OCI-LY7 (cell line): ENCODE measurements at regions not wholly inside any gene's neighbourhood (a gene's known extent, or its start where the extent isn't known, plus 50 kb on each side); places are given as distances from the start of the nearest gene placed in this dataset.

ENCODE experiments used
- BruUV-seq: library from RNA; stranded (reverse); fragments of 400-500 nt; replicated peaks from 2 replicates; lab custom pipeline; 2021; lab: Mats Ljungman, UMichigan
- CTCF ChIA-PET: fragments of 300-600 bp; sonication (Branson Sonifier 250); formaldehyde crosslinking; loops from one replicate; lab custom pipeline; 2022; ENCODE audit warnings: antibody characterized with exemption; ENCODE audit not compliant: unreplicated experiment; lab: Charles Lee
- POLR2A ChIA-PET: fragments of 300-600 bp; sonication (Branson Sonifier 250); formaldehyde crosslinking; loops from one replicate; lab custom pipeline; 2022; ENCODE audit warnings: antibody characterized with exemption; lab: Charles Lee
- DNase-seq: peaks from one replicate; pipeline ENCODE4 v3.0.0-alpha.2; 2015; ENCODE audit warnings: low spot score
- H2AFZ ChIP-seq: fragments of 200-600 bp; sonication (generic), shearing (Covaris generic); 2 replicates; pipeline ENCODE4 v1.6.1; 2014; ENCODE audit warnings: mild to moderate bottlenecking, antibody characterized with exemption, low read length, moderate library complexity
- H3K27ac ChIP-seq: fragments of 200-600 bp; sonication (generic); 2 replicates; pipeline ENCODE4 v1.5.1; 2014; ENCODE audit warnings: mixed run types, low read depth, mild to moderate bottlenecking, moderate library complexity, low read length, inconsistent platforms; ENCODE audit not compliant: poor library complexity, severe bottlenecking
- H3K36me3 ChIP-seq: fragments of 200-600 bp; sonication (generic); 2 replicates; pipeline ENCODE4 v1.6.1; 2014; ENCODE audit warnings: mild to moderate bottlenecking, antibody characterized with exemption, low read length, moderate library complexity, mixed read lengths; ENCODE audit not compliant: insufficient read depth
- H3K4me1 ChIP-seq: fragments of 200-600 bp; sonication (generic); 2 replicates; pipeline ENCODE4 v1.5.1; 2014; ENCODE audit warnings: mild to moderate bottlenecking, low read length; ENCODE audit not compliant: insufficient read depth, poor library complexity, severe bottlenecking
- H3K4me2 ChIP-seq: fragments of 200-600 bp; sonication (generic); 2 replicates; pipeline ENCODE4 v1.6.1; 2014; ENCODE audit warnings: mild to moderate bottlenecking, low read length
- H3K4me3 ChIP-seq: fragments of 200-600 bp; sonication (generic); 2 replicates; pipeline ENCODE4 v1.5.1; 2014; ENCODE audit warnings: mild to moderate bottlenecking, low read depth, low read length; ENCODE audit not compliant: poor library complexity, severe bottlenecking
- H3K79me2 ChIP-seq: fragments of 200-600 bp; sonication (generic); 2 replicates; pipeline ENCODE4 v1.6.1; 2016; ENCODE audit warnings: low read depth, mild to moderate bottlenecking, low read length, moderate library complexity, mixed read lengths; ENCODE audit not compliant: insufficient read depth
- H3K9me2 ChIP-seq: fragments of 200-600 bp; sonication (generic); 2 replicates; pipeline ENCODE4 v1.6.1; 2016; ENCODE audit warnings: mild to moderate bottlenecking, low read length, mixed read lengths; ENCODE audit not compliant: insufficient read depth
- H3K9me3 ChIP-seq: fragments of 200-600 bp; sonication (generic); 2 replicates; pipeline ENCODE4 v1.6.1; 2014; ENCODE audit warnings: mild to moderate bottlenecking, mixed run types, low read length, mixed read lengths
- H4K20me1 ChIP-seq: fragments of 200-600 bp; sonication (generic); 2 replicates; pipeline ENCODE4 v1.6.1; 2014; ENCODE audit warnings: mild to moderate bottlenecking, antibody characterized with exemption, low read length, moderate library complexity, mixed read lengths; ENCODE audit not compliant: insufficient read depth
- EZH2phosphoT487 ChIP-seq: fragments of 200-600 bp; sonication (generic); IDR thresholded peaks from 2 replicates; pipeline ENCODE4 v1.6.1; 2018; ENCODE audit warnings: low read depth, borderline replicate concordance, mild to moderate bottlenecking, mixed run types, antibody characterized with exemption, low read length, moderate library complexity, mixed read lengths
- intact Hi-C: fragments of 100-400 bp; cut with micrococcal nuclease; formaldehyde crosslinking; loops from one replicate; pipeline ENCODE4 v1.10.0; 2022; ENCODE audit not compliant: unreplicated experiment
- TF ChIP-seq, protein P1 (sequence below): fragments of 200-600 bp; sonication (generic); conservative IDR thresholded peaks from 2 replicates; pipeline ENCODE4 v1.5.1; 2014; ENCODE audit warnings: mild to moderate bottlenecking, antibody characterized with exemption, low read length, moderate library complexity, mixed read lengths

DNA sequence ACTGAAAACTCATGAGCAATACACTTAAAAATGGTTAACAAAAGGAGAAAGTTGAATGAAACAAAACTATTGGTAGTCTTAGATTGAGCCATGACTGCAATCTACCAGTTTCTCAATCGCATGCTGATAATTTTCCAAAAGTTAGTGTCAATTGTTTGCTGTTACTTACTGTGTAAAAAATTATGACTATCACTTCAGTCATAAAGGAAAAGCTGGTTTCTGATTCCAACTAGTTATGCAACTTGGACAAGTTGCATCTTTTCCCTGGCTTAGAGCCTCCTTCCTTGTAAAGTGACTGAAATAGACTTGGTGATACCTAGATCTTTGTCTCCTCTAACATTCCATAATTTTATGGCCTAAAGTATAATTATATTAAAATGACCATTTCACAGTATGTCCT is 88.3 kb upstream of the PAK5 start:
- Histone ChIP-seq H4K20me1 (no peaks in the 10 kb centered on the region), H3K36me3 (no peaks in the 10 kb centered on the region), H3K4me2 (no peak overlapping the region), H3K9me3 (no peaks in the 10 kb centered on the region), H3K79me2 (no peaks in the 10 kb centered on the region), H3K27ac (no peak overlapping the region), H3K4me1 (no peaks in the 10 kb centered on the region), H2AFZ (no peak overlapping the region), H3K4me3 (no peak overlapping the region), H3K9me2 (no peaks in the 10 kb centered on the region)
- TF ChIP-seq, protein P1, sequence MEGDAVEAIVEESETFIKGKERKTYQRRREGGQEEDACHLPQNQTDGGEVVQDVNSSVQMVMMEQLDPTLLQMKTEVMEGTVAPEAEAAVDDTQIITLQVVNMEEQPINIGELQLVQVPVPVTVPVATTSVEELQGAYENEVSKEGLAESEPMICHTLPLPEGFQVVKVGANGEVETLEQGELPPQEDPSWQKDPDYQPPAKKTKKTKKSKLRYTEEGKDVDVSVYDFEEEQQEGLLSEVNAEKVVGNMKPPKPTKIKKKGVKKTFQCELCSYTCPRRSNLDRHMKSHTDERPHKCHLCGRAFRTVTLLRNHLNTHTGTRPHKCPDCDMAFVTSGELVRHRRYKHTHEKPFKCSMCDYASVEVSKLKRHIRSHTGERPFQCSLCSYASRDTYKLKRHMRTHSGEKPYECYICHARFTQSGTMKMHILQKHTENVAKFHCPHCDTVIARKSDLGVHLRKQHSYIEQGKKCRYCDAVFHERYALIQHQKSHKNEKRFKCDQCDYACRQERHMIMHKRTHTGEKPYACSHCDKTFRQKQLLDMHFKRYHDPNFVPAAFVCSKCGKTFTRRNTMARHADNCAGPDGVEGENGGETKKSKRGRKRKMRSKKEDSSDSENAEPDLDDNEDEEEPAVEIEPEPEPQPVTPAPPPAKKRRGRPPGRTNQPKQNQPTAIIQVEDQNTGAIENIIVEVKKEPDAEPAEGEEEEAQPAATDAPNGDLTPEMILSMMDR, result no peak
- no peak for TF ChIP-seq EZH2phosphoT487
- DNase-seq, result no peak
- BruUV-seq, result no TSS peak
- ChIA-PET POLR2A (interaction anchor here (1.5 kb wide), 1 partner anchor 9 kb away, joined by 3 read pairs; no protein-coding TSS in a partner anchor), CTCF (no interaction called here)
- intact Hi-C loops, result no loop called here

DNA sequence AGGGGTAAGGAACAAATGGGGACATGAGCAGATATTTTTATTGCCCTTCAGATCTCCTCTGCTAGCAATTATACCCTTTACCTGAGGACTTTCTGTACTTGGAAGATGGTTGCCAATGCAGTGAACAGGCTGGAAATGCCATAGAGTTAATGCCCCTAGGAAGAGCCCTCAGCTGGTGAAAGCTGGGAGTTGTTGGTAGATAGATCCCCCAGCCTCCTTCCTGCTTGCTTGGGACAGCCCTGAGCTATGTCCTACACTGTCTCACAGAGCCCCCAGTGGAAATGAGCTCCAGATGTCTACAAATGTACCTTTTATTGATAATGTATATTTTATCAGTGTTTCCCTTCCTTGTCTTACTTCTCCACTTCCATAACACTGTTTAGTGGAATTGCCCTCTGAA is 87.6 kb upstream of the PAK5 start:
- Histone ChIP-seq H3K4me1 (no peaks in the 10 kb centered on the region), H3K27ac (no peak overlapping the region), H4K20me1 (no peaks in the 10 kb centered on the region), H3K9me3 (no peaks in the 10 kb centered on the region), H3K4me3 (no peak overlapping the region), H3K9me2 (no peaks in the 10 kb centered on the region), H2AFZ (no peak overlapping the region), H3K36me3 (no peaks in the 10 kb centered on the region), H3K79me2 (no peaks in the 10 kb centered on the region), H3K4me2 (no peak overlapping the region)
- ChIA-PET CTCF (no interaction called here), POLR2A (interaction anchor here (0.7 kb wide), 1 partner anchor 30 kb away, joined by 3 read pairs; no protein-coding TSS in a partner anchor)
- no peak for TF ChIP-seq EZH2phosphoT487
- TF ChIP-seq, protein P1, result no peak
- BruUV-seq, result no TSS peak
- intact Hi-C loops, result no loop called here
- no peak for DNase-seq

DNA sequence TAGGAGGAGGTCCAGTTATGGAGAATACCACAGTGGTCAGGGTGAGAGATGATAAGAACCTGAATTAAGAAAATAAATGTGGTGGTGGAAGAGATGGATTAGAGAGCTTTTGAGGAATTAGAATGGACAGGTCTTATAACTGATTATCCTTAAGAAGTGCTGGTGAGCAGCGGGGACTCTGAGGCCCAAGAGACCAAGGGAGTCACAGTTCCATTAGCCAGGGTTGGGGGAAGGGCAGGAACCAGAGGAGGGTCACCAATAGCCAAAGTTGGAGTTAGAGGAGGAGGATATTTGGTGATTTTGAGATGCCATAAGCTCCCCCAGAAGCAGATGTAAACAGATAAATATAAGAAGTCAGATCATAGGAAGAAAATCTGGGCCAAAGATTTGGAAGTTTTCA is 87.1 kb upstream of the PAK5 start:
- Histone ChIP-seq H3K79me2 (no peaks in the 10 kb centered on the region), H3K27ac (no peak overlapping the region), H3K9me3 (no peaks in the 10 kb centered on the region), H4K20me1 (no peaks in the 10 kb centered on the region), H2AFZ (no peak overlapping the region), H3K4me3 (no peak overlapping the region), H3K4me2 (no peak overlapping the region), H3K9me2 (no peaks in the 10 kb centered on the region), H3K4me1 (no peaks in the 10 kb centered on the region), H3K36me3 (no peaks in the 10 kb centered on the region)
- ChIA-PET POLR2A (interaction anchor here (0.7 kb wide), 1 partner anchor 30 kb away, joined by 3 read pairs; no protein-coding TSS in a partner anchor), CTCF (no interaction called here)
- no peak for DNase-seq
- TF ChIP-seq, protein P1, result no peak
- TF ChIP-seq EZH2phosphoT487, result no peak
- intact Hi-C loops, result no loop called here
- BruUV-seq, result no TSS peak
